GM21528 (cell line): ENCODE measurements at regions not wholly inside any gene's neighbourhood (a gene's known extent, or its start where the extent isn't known, plus 50 kb on each side); places are given as distances from the start of the nearest gene placed in this dataset.
A peak's percentile ranks its signal among the peaks of the same experiment; 100 is the strongest.

Source experiments
- ATAC-seq: cut with Tn5 transposase; IDR thresholded peaks from one replicate; pipeline ENCODE4 v1.9.1; 2021; ENCODE audit warnings: mild to moderate bottlenecking, moderate library complexity; ENCODE audit not compliant: unreplicated experiment, low FRiP score

- no peak for ATAC-seq
Measured at GRCh38 chr11:95451682-95452081, 220.7 kb upstream of the SESN3 start.

GRCh38 chr11:95451261-95451660 is 220.3 kb upstream of the SESN3 start:
- ATAC-seq: no peak

GRCh38 chr11:95450547-95451123 is 219.6 kb upstream of the SESN3 start:
- no peak for ATAC-seq

GRCh38 chr11:95445746-95446333 is 214.8 kb upstream of the SESN3 start:
- ATAC-seq: no peak

GRCh38 chr11:95444309-95445241 is 213.6 kb upstream of the SESN3 start:
- no peak for ATAC-seq

GRCh38 chr11:95443386-95443785 is 212.4 kb upstream of the SESN3 start:
- peak; percentile 54 for ATAC-seq

GRCh38 chr11:95442531-95443050 is 211.6 kb upstream of the SESN3 start:
- ATAC-seq: no peak

- no peak for ATAC-seq
Measured at GRCh38 chr11:95435628-95436353, 204.8 kb upstream of the SESN3 start.

- no peak for ATAC-seq
Measured at GRCh38 chr11:95435192-95435591, 204.2 kb upstream of the SESN3 start.

- no peak for ATAC-seq
Measured at GRCh38 chr11:95434489-95435057, 203.6 kb upstream of the SESN3 start.

- ATAC-seq: no peak
Measured at GRCh38 chr11:95434009-95434408, 203.0 kb upstream of the SESN3 start.

GRCh38 chr11:95432714-95433503 is 201.9 kb upstream of the SESN3 start:
- no peak for ATAC-seq

- ATAC-seq: no peak
Measured at GRCh38 chr11:95429376-95429907, 198.4 kb upstream of the SESN3 start.

GRCh38 chr11:95426823-95427462 is 195.9 kb upstream of the SESN3 start:
- ATAC-seq: no peak

- ATAC-seq: no peak
Measured at GRCh38 chr11:95419915-95420314, 188.9 kb upstream of the SESN3 start.

GRCh38 chr11:95418916-95419315 is 187.9 kb upstream of the SESN3 start:
- ATAC-seq: no peak

- no peak for ATAC-seq
Measured at GRCh38 chr11:95417832-95418231, 186.8 kb upstream of the SESN3 start.

- no peak for ATAC-seq
Measured at GRCh38 chr11:95415837-95416304, 184.9 kb upstream of the SESN3 start.

- ATAC-seq: no peak
Measured at GRCh38 chr11:95414217-95414616, 183.2 kb upstream of the SESN3 start.
